DOHH2 (cell line): ENCODE measurements at regions not wholly inside any gene's neighbourhood (a gene's known extent, or its start where the extent isn't known, plus 50 kb on each side); places are given as distances from the start of the nearest gene placed in this dataset.

ENCODE experiments used
- EZH2phosphoT487 ChIP-seq: fragments of 200-600 bp; sonication (generic); IDR thresholded peaks from 2 replicates; pipeline ENCODE4 v1.6.1; 2017; ENCODE audit warnings: borderline replicate concordance, mild to moderate bottlenecking, antibody characterized with exemption, low read length, moderate library complexity, mixed read lengths
- TF ChIP-seq, protein P1 (sequence below): fragments of 200-600 bp; sonication (generic); IDR thresholded peaks from one replicate; pipeline ENCODE4 v1.5.1; 2014; ENCODE audit warnings: antibody characterized with exemption, mild to moderate bottlenecking, low read depth, low read length; ENCODE audit not compliant: poor library complexity, severe bottlenecking

DNA sequence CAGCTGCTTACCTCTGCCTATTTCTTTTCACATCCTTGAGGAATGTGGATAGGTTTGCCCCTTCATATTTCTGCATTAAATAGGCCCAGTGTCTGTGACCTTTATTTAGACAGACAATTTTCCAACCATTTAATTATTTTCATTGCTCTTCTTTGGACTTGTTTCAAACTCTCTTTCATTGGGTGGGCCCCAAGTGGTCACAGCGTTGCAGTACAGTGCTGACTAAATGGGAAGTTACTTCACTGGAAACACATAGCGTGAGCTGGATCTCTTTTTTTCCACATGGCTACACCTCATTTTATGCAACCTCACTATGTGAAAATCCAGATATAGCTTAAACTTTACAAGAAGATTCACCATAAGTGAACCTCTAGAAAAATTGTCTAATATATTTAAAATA is 438.9 kb downstream of the ADAMTS20 start:
- TF ChIP-seq, protein P1, sequence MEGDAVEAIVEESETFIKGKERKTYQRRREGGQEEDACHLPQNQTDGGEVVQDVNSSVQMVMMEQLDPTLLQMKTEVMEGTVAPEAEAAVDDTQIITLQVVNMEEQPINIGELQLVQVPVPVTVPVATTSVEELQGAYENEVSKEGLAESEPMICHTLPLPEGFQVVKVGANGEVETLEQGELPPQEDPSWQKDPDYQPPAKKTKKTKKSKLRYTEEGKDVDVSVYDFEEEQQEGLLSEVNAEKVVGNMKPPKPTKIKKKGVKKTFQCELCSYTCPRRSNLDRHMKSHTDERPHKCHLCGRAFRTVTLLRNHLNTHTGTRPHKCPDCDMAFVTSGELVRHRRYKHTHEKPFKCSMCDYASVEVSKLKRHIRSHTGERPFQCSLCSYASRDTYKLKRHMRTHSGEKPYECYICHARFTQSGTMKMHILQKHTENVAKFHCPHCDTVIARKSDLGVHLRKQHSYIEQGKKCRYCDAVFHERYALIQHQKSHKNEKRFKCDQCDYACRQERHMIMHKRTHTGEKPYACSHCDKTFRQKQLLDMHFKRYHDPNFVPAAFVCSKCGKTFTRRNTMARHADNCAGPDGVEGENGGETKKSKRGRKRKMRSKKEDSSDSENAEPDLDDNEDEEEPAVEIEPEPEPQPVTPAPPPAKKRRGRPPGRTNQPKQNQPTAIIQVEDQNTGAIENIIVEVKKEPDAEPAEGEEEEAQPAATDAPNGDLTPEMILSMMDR: peak; percentile 17
- TF ChIP-seq EZH2phosphoT487: no peak
